ENCODE measurements at regions not wholly inside any gene's neighbourhood (a gene's known extent, or its start where the extent isn't known, plus 50 kb on each side); places are given as distances from the start of the nearest gene placed in this dataset.

GRCh38 chr3:66889750-66890494, 108.2 kb upstream of the KBTBD8 start:
- no peaks in the 10 kb centered on the region for H3K36me3 ChIP-seq (ENCODE audit: control insufficient read depth in 2 of 2, insufficient read depth in 2 of 2, low read length in 1 of 2)
- DNase-seq (ENCODE audit: low read depth, low spot score) (no peak), FAIRE-seq (no peak), ATAC-seq (peak; percentile 66)
- SMC1A ChIA-PET (ENCODE audit: uncharacterized antibody, unreplicated experiment), result interaction anchor here (1.2 kb wide), 1 partner anchor 613 kb away, joined by 5 read pairs; no protein-coding TSS in a partner anchor
- no peaks in the 10 kb centered on the region for H3K27me3 ChIP-seq (replicated peaks in 1 of 2; ENCODE audit: control insufficient read depth in 2 of 2, insufficient read depth in 2 of 2, low read length in 1 of 2)
- intact Hi-C loops (cut with micrococcal nuclease; ENCODE audit: unreplicated experiment) (no loop called here), in situ Hi-C loops (cut with MboI) (no loop called here)
- CTCF ChIA-PET, result no interaction called here
- no peak overlapping the region for H3K27ac ChIP-seq (ENCODE audit: control insufficient read depth, insufficient read depth)
- no peak overlapping the region for H3K4me2 ChIP-seq (ENCODE audit: control insufficient read depth, insufficient read depth)
- H3K9ac ChIP-seq (ENCODE audit: control insufficient read depth, insufficient read depth, low read length), result no peak overlapping the region
- no TSS peak for BruUV-seq (replicated peaks)
- 49% methylated on average over 11 of the region's 11 CpGs for WGBS (ENCODE audit: insufficient coverage, insufficient replicate concordance, low lambda C conversion rate, missing lambda C conversion rate)
- POLR2A ChIA-PET, result interaction anchor here (0.6 kb wide), 1 partner anchor 423 kb away, joined by 3 read pairs; no protein-coding TSS in a partner anchor
- RAD21 ChIA-PET (ENCODE audit: unreplicated experiment), result no interaction called here
- no peaks in the 10 kb centered on the region for H4K20me1 ChIP-seq (ENCODE audit: control insufficient read depth, insufficient read depth)
- no peaks in the 10 kb centered on the region for H3K9me3 ChIP-seq (replicated peaks; ENCODE audit: control insufficient read depth, insufficient read depth, low read length)
- H3K79me2 ChIP-seq (ENCODE audit: control insufficient read depth, insufficient read depth, low read length), result no peaks in the 10 kb centered on the region
- H3K4me3 ChIP-seq, result no peak overlapping the region
- H3K4me1 ChIP-seq (ENCODE audit: control insufficient read depth, insufficient read depth, low read length), result no peaks in the 10 kb centered on the region
- H2AFZ ChIP-seq (ENCODE audit: control insufficient read depth, low read depth, low read length), result no peak overlapping the region
- TF ChIP-seq TAF1 (IDR thresholded peaks at IDR 0.05; ENCODE audit: borderline replicate concordance, low read depth, low read length) (no peak), BHLHE40 (IDR thresholded peaks at IDR 0.05; ENCODE audit: borderline replicate concordance in 1 of 2, low read depth in 2 of 2, low read length in 1 of 2) (no peak), YY1 (IDR thresholded peaks at IDR 0.05; ENCODE audit: low read depth, low read length) (no peak), CREB1 (IDR thresholded peaks at IDR 0.05; ENCODE audit: low read depth) (no peak), NKRF (conservative IDR thresholded peaks at IDR 0.05) (no peak), E2F8 (IDR thresholded peaks at IDR 0.05; ENCODE audit: low read depth, partially characterized antibody) (no peak), SUZ12 (IDR thresholded peaks at IDR 0.05; ENCODE audit: unreplicated experiment) (no peak), CHD4 (IDR thresholded peaks at IDR 0.05) (no peak), CEBPZ (IDR thresholded peaks at IDR 0.05; ENCODE audit: low read depth, low read length) (no peak), POLR2AphosphoS5 (IDR thresholded peaks at IDR 0.05; ENCODE audit: low read length) (no peak), ZBTB33 (IDR thresholded peaks at IDR 0.05) (no peak), MEF2A (IDR thresholded peaks at IDR 0.05; ENCODE audit: insufficient read depth, low read depth, low read length) (no peak), EGR1 (IDR thresholded peaks at IDR 0.05; ENCODE audit: borderline replicate concordance in 1 of 2, low read depth in 2 of 2, low read length in 2 of 2) (no peak)

All from GM12878 (cell line).